Uterus (tissue), 2 donors: ENCODE measurements at regions not wholly inside any gene's neighbourhood (a gene's known extent, or its start where the extent isn't known, plus 50 kb on each side); places are given as distances from the start of the nearest gene placed in this dataset.

Source experiments
- CTCF ChIP-seq, 4 experiments: fragments of 200-600 bp in 2 of 4; fragments of 450-650 bp in 2 of 4; sonication (generic) in 2 of 4; IDR thresholded peaks; one replicate each; pipeline ENCODE4 v1.5.1; 2016 to 2019; ENCODE audit warnings: antibody characterized with exemption in 4 of 4, mild to moderate bottlenecking in 2 of 4, moderate library complexity in 1 of 4
- POLR2A ChIP-seq, 2 donors: fragments of 450-650 bp; IDR thresholded peaks; one replicate each; pipeline ENCODE4 v1.6.1; 2016; ENCODE audit warnings: antibody characterized with exemption in 2 of 2, mild to moderate bottlenecking in 1 of 2, moderate library complexity in 1 of 2

GRCh38 chr1:5513846-5514526 lies 478.2 kb downstream of the NPHP4 start:
- TF ChIP-seq POLR2A (IDR thresholded peaks at IDR 0.05) (no peak), CTCF (IDR thresholded peaks at IDR 0.05) (no peak)
